ENCODE measurements at regions not wholly inside any gene's neighbourhood (a gene's known extent, or its start where the extent isn't known, plus 50 kb on each side); places are given as distances from the start of the nearest gene placed in this dataset.

- Histone ChIP-seq H3K9me3 (replicated peaks; ENCODE audit: control insufficient read depth, low read depth, low read length) (no peaks in the 10 kb centered on the region), H3K4me1 (ENCODE audit: control insufficient read depth, insufficient read depth, low read length) (peaks cover 8% of the 10 kb centered on the region), H3K36me3 (ENCODE audit: control insufficient read depth, insufficient read depth, low read length) (no peaks in the 10 kb centered on the region), H3K27me3 (ENCODE audit: control insufficient read depth, insufficient read depth, low read length) (peaks cover 4% of the 10 kb centered on the region), H3K27ac (ENCODE audit: low read length) (no peak overlapping the region), H3K4me3 (ENCODE audit: low read length) (no peak overlapping the region)
- no peak for DNase-seq
- no CpG with 5 or more reads among the region's 1 CpG for WGBS (ENCODE audit: insufficient coverage)
Observed at GRCh38 chr2:220075835-220076234, 448.4 kb downstream of the SLC4A3 start.

GRCh38 chr2:220076734-220077133 lies 449.3 kb downstream of the SLC4A3 start:
- H3K4me3 ChIP-seq (ENCODE audit: low read length) = no peak overlapping the region
- 45% methylated on average over 8 of the region's 9 CpGs for WGBS (ENCODE audit: insufficient coverage)
- H3K27ac ChIP-seq (ENCODE audit: low read length) = no peak overlapping the region

GRCh38 chr2:220077488-220077887 lies 450.1 kb downstream of the SLC4A3 start:
- no peak overlapping the region for H3K4me3 ChIP-seq (ENCODE audit: low read length)
- WGBS (ENCODE audit: insufficient coverage) = 0% methylated on average over 3 of the region's 6 CpGs
- H3K36me3 ChIP-seq (ENCODE audit: control insufficient read depth, insufficient read depth, low read length) = no peaks in the 10 kb centered on the region

More at GRCh38 chr2:220076734-220077133, 449.3 kb downstream of the SLC4A3 start:
- Histone ChIP-seq H3K4me1 (ENCODE audit: control insufficient read depth, insufficient read depth, low read length) (peaks cover 8% of the 10 kb centered on the region), H3K9me3 (replicated peaks; ENCODE audit: control insufficient read depth, low read depth, low read length) (no peaks in the 10 kb centered on the region), H3K27me3 (ENCODE audit: control insufficient read depth, insufficient read depth, low read length) (peaks cover 4% of the 10 kb centered on the region), H3K36me3 (ENCODE audit: control insufficient read depth, insufficient read depth, low read length) (no peaks in the 10 kb centered on the region)
- peak; percentile 49 for DNase-seq

GRCh38 chr2:220078439-220078838 lies 451.0 kb downstream of the SLC4A3 start:
- H3K27me3 ChIP-seq (ENCODE audit: control insufficient read depth, insufficient read depth, low read length) = peaks cover 4% of the 10 kb centered on the region
- peak overlapping the region; percentile 67 for H3K27ac ChIP-seq (ENCODE audit: low read length)
- no peak overlapping the region for H3K4me3 ChIP-seq (ENCODE audit: low read length)
- H3K9me3 ChIP-seq (replicated peaks; ENCODE audit: control insufficient read depth, low read depth, low read length) = no peaks in the 10 kb centered on the region
- H3K36me3 ChIP-seq (ENCODE audit: control insufficient read depth, insufficient read depth, low read length) = no peaks in the 10 kb centered on the region
- no CpG with 5 or more reads among the region's 2 CpGs for WGBS (ENCODE audit: insufficient coverage)
- peak; percentile 92 for DNase-seq
- peaks cover 8% of the 10 kb centered on the region for H3K4me1 ChIP-seq (ENCODE audit: control insufficient read depth, insufficient read depth, low read length)

More at GRCh38 chr2:220077488-220077887, 450.1 kb downstream of the SLC4A3 start:
- H3K27ac ChIP-seq (ENCODE audit: low read length) = peak overlapping the region; percentile 67
- H3K4me1 ChIP-seq (ENCODE audit: control insufficient read depth, insufficient read depth, low read length) = peaks cover 8% of the 10 kb centered on the region
- H3K9me3 ChIP-seq (replicated peaks; ENCODE audit: control insufficient read depth, low read depth, low read length) = no peaks in the 10 kb centered on the region
- DNase-seq = peak; percentile 91
- peaks cover 4% of the 10 kb centered on the region for H3K27me3 ChIP-seq (ENCODE audit: control insufficient read depth, insufficient read depth, low read length)

- no peak overlapping the region for H3K4me3 ChIP-seq (ENCODE audit: low read length)
- peaks cover 4% of the 10 kb centered on the region for H3K27me3 ChIP-seq (ENCODE audit: control insufficient read depth, insufficient read depth, low read length)
- no peak for DNase-seq
- no peaks in the 10 kb centered on the region for H3K36me3 ChIP-seq (ENCODE audit: control insufficient read depth, insufficient read depth, low read length)
- peaks cover 8% of the 10 kb centered on the region for H3K4me1 ChIP-seq (ENCODE audit: control insufficient read depth, insufficient read depth, low read length)
- H3K27ac ChIP-seq (ENCODE audit: low read length) = no peak overlapping the region
- 100% methylated on average over 1 of the region's 1 CpG for WGBS (ENCODE audit: insufficient coverage)
- no peaks in the 10 kb centered on the region for H3K9me3 ChIP-seq (replicated peaks; ENCODE audit: control insufficient read depth, low read depth, low read length)
Observed at GRCh38 chr2:220079595-220079994, 452.2 kb downstream of the SLC4A3 start.

GRCh38 chr2:220081171-220081570 lies 453.7 kb downstream of the SLC4A3 start:
- Histone ChIP-seq H3K27ac (ENCODE audit: low read length) (no peak overlapping the region), H3K27me3 (ENCODE audit: control insufficient read depth, insufficient read depth, low read length) (no peaks in the 10 kb centered on the region), H3K9me3 (replicated peaks; ENCODE audit: control insufficient read depth, low read depth, low read length) (no peaks in the 10 kb centered on the region), H3K4me1 (ENCODE audit: control insufficient read depth, insufficient read depth, low read length) (peaks cover 8% of the 10 kb centered on the region), H3K4me3 (ENCODE audit: low read length) (no peak overlapping the region), H3K36me3 (ENCODE audit: control insufficient read depth, insufficient read depth, low read length) (no peaks in the 10 kb centered on the region)
- DNase-seq = no peak
- 87% methylated on average over 3 of the region's 4 CpGs for WGBS (ENCODE audit: insufficient coverage)

- Histone ChIP-seq H3K4me3 (ENCODE audit: low read length) (no peak overlapping the region), H3K36me3 (ENCODE audit: control insufficient read depth, insufficient read depth, low read length) (no peaks in the 10 kb centered on the region), H3K27ac (ENCODE audit: low read length) (no peak overlapping the region), H3K9me3 (replicated peaks; ENCODE audit: control insufficient read depth, low read depth, low read length) (no peaks in the 10 kb centered on the region), H3K4me1 (ENCODE audit: control insufficient read depth, insufficient read depth, low read length) (no peaks in the 10 kb centered on the region), H3K27me3 (ENCODE audit: control insufficient read depth, insufficient read depth, low read length) (no peaks in the 10 kb centered on the region)
- no CpG with 5 or more reads among the region's 3 CpGs for WGBS (ENCODE audit: insufficient coverage)
- no peak for DNase-seq
Observed at GRCh38 chr2:220090050-220090449, 462.6 kb downstream of the SLC4A3 start.

- DNase-seq = no peak
- WGBS (ENCODE audit: insufficient coverage) = 38% methylated on average over 2 of the region's 2 CpGs
- no peak overlapping the region for H3K27ac ChIP-seq (ENCODE audit: low read length)
- no peak overlapping the region for H3K4me3 ChIP-seq (ENCODE audit: low read length)
- no peaks in the 10 kb centered on the region for H3K36me3 ChIP-seq (ENCODE audit: control insufficient read depth, insufficient read depth, low read length)
- H3K4me1 ChIP-seq (ENCODE audit: control insufficient read depth, insufficient read depth, low read length) = no peaks in the 10 kb centered on the region
- no peaks in the 10 kb centered on the region for H3K27me3 ChIP-seq (ENCODE audit: control insufficient read depth, insufficient read depth, low read length)
- no peaks in the 10 kb centered on the region for H3K9me3 ChIP-seq (replicated peaks; ENCODE audit: control insufficient read depth, low read depth, low read length)
Observed at GRCh38 chr2:220096406-220096805, 469.0 kb downstream of the SLC4A3 start.

- WGBS (ENCODE audit: insufficient coverage) = 18% methylated on average over 4 of the region's 6 CpGs
- Histone ChIP-seq H3K36me3 (ENCODE audit: control insufficient read depth, insufficient read depth, low read length) (no peaks in the 10 kb centered on the region), H3K4me3 (ENCODE audit: low read length) (no peak overlapping the region), H3K27me3 (ENCODE audit: control insufficient read depth, insufficient read depth, low read length) (no peaks in the 10 kb centered on the region), H3K9me3 (replicated peaks; ENCODE audit: control insufficient read depth, low read depth, low read length) (no peaks in the 10 kb centered on the region), H3K27ac (ENCODE audit: low read length) (no peak overlapping the region), H3K4me1 (ENCODE audit: control insufficient read depth, insufficient read depth, low read length) (peaks cover 7% of the 10 kb centered on the region)
- DNase-seq = peak; percentile 79
Observed at GRCh38 chr2:220101980-220102379, 474.6 kb downstream of the SLC4A3 start.

GRCh38 chr2:220103596-220103995 lies 476.2 kb downstream of the SLC4A3 start:
- Histone ChIP-seq H3K9me3 (replicated peaks; ENCODE audit: control insufficient read depth, low read depth, low read length) (no peaks in the 10 kb centered on the region), H3K36me3 (ENCODE audit: control insufficient read depth, insufficient read depth, low read length) (no peaks in the 10 kb centered on the region), H3K4me1 (ENCODE audit: control insufficient read depth, insufficient read depth, low read length) (peaks cover 7% of the 10 kb centered on the region), H3K4me3 (ENCODE audit: low read length) (no peak overlapping the region), H3K27ac (ENCODE audit: low read length) (no peak overlapping the region), H3K27me3 (ENCODE audit: control insufficient read depth, insufficient read depth, low read length) (no peaks in the 10 kb centered on the region)
- 63% methylated on average over 1 of the region's 2 CpGs for WGBS (ENCODE audit: insufficient coverage)
- no peak for DNase-seq

- DNase-seq = peak; percentile 73
- Histone ChIP-seq H3K4me3 (ENCODE audit: low read length) (no peak overlapping the region), H3K9me3 (replicated peaks; ENCODE audit: control insufficient read depth, low read depth, low read length) (no peaks in the 10 kb centered on the region), H3K36me3 (ENCODE audit: control insufficient read depth, insufficient read depth, low read length) (no peaks in the 10 kb centered on the region), H3K4me1 (ENCODE audit: control insufficient read depth, insufficient read depth, low read length) (peaks cover 7% of the 10 kb centered on the region), H3K27me3 (ENCODE audit: control insufficient read depth, insufficient read depth, low read length) (no peaks in the 10 kb centered on the region), H3K27ac (ENCODE audit: low read length) (no peak overlapping the region)
- no CpG with 5 or more reads among the region's 7 CpGs for WGBS (ENCODE audit: insufficient coverage)
Observed at GRCh38 chr2:220104871-220105351, 477.5 kb downstream of the SLC4A3 start.

Data from muscle of leg (tissue), 3 donors.